MM.1S (cell line): ENCODE measurements at regions not wholly inside any gene's neighbourhood (a gene's known extent, or its start where the extent isn't known, plus 50 kb on each side); places are given as distances from the start of the nearest gene placed in this dataset.

Experiments
- DNase-seq: peaks from one replicate; pipeline ENCODE4 v3.0.0-alpha.2; 2015
- H2AFZ ChIP-seq: fragments of 300-600 bp; sonication (generic); 2 replicates; pipeline ENCODE4 v1.6.0; 2016; ENCODE audit warnings: antibody characterized with exemption, low read length
- H3F3A ChIP-seq: fragments of 300-600 bp; sonication (generic); 2 replicates; pipeline ENCODE4 v1.6.1; 2016; ENCODE audit warnings: mild to moderate bottlenecking, antibody characterized with exemption, low read length, moderate library complexity, mixed read lengths; ENCODE audit not compliant: insufficient read depth
- H3K27ac ChIP-seq: fragments of 300-600 bp; sonication (generic); 2 replicates; pipeline ENCODE4 v1.5.1; 2016; ENCODE audit warnings: mild to moderate bottlenecking, low read length
- H3K27me3 ChIP-seq: fragments of 300-600 bp; sonication (generic); replicated peaks from 2 replicates; pipeline ENCODE4 v1.6.0; 2016; ENCODE audit warnings: low read length; ENCODE audit not compliant: insufficient read depth
- H3K36me3 ChIP-seq: fragments of 300-600 bp; sonication (generic); replicated peaks from 2 replicates; pipeline ENCODE4 v1.6.1; 2016; ENCODE audit warnings: mild to moderate bottlenecking, low read length, mixed read lengths; ENCODE audit not compliant: insufficient read depth
- H3K4me1 ChIP-seq: fragments of 300-600 bp; sonication (generic); 2 replicates; pipeline ENCODE4 v1.6.1; 2016; ENCODE audit warnings: low read length, mixed read lengths
- H3K4me2 ChIP-seq: fragments of 300-600 bp; sonication (generic); 2 replicates; pipeline ENCODE4 v1.6.0; 2016; ENCODE audit warnings: low read depth, low read length
- H3K4me3 ChIP-seq: fragments of 300-600 bp; sonication (generic); 2 replicates; pipeline ENCODE4 v1.5.1; 2016; ENCODE audit warnings: low read length, mixed read lengths
- H3K79me2 ChIP-seq: fragments of 300-600 bp; sonication (generic); 2 replicates; pipeline ENCODE4 v1.6.1; 2016; ENCODE audit warnings: mixed run types, low read length, mixed read lengths
- H3K9ac ChIP-seq: fragments of 300-600 bp; sonication (generic); 2 replicates; pipeline ENCODE4 v1.6.1; 2016; ENCODE audit warnings: low read length, mixed read lengths
- H3K9me2 ChIP-seq: fragments of 300-600 bp; sonication (generic); replicated peaks from 2 replicates; pipeline ENCODE4 v1.6.1; 2016; ENCODE audit warnings: mild to moderate bottlenecking, low read length, mixed read lengths; ENCODE audit not compliant: insufficient read depth
- H3K9me3 ChIP-seq: fragments of 300-600 bp; sonication (generic); replicated peaks from 2 replicates; pipeline ENCODE4 v1.6.1; 2016; ENCODE audit warnings: mild to moderate bottlenecking, low read length, mixed read lengths; ENCODE audit not compliant: insufficient read depth
- H4K20me1 ChIP-seq: fragments of 300-600 bp; sonication (generic); 2 replicates; pipeline ENCODE4 v1.6.1; 2016; ENCODE audit warnings: mild to moderate bottlenecking, low read length, moderate library complexity, mixed read lengths; ENCODE audit not compliant: insufficient read depth
- CTCF ChIP-seq: fragments of 300-600 bp; sonication (generic); IDR thresholded peaks from 2 replicates; pipeline ENCODE4 v1.5.1; 2016; ENCODE audit warnings: antibody characterized with exemption, low read length, mixed read lengths
- EZH2 ChIP-seq: fragments of 300-600 bp; sonication (generic); optimal IDR thresholded peaks from 2 replicates; pipeline ENCODE3; 2017; ENCODE audit warnings: low read depth, mild to moderate bottlenecking, antibody characterized with exemption, low read length, mixed read lengths
- EZH2phosphoT487 ChIP-seq: fragments of 300-600 bp; sonication (generic); IDR thresholded peaks from 2 replicates; pipeline ENCODE4 v1.6.1; 2018; ENCODE audit warnings: antibody characterized with exemption, low read length

GRCh38 chr6:104612541-104612940 is 247.2 kb downstream of the HACE1 start:
- Histone ChIP-seq H3K9me3 (no peaks in the 10 kb centered on the region), H3F3A (no peaks in the 10 kb centered on the region), H3K9me2 (no peaks in the 10 kb centered on the region), H4K20me1 (no peaks in the 10 kb centered on the region), H3K4me1 (no peaks in the 10 kb centered on the region), H3K27me3 (no peaks in the 10 kb centered on the region), H3K79me2 (no peaks in the 10 kb centered on the region), H3K4me3 (no peak overlapping the region), H3K36me3 (no peaks in the 10 kb centered on the region), H3K27ac (no peak overlapping the region), H3K9ac (no peak overlapping the region), H2AFZ (no peak overlapping the region), H3K4me2 (no peak overlapping the region)
- TF ChIP-seq CTCF = no peak
- no peak for TF ChIP-seq EZH2
- no peak for TF ChIP-seq EZH2phosphoT487
- DNase-seq = no peak

GRCh38 chr6:104608101-104608500 is 251.6 kb downstream of the HACE1 start:
- H3K27me3 ChIP-seq = no peaks in the 10 kb centered on the region
- TF ChIP-seq EZH2 = no peak
- no peak for TF ChIP-seq EZH2phosphoT487
- no peak for TF ChIP-seq CTCF
- H3K4me1 ChIP-seq = no peaks in the 10 kb centered on the region
- no peaks in the 10 kb centered on the region for H3K36me3 ChIP-seq
- no peaks in the 10 kb centered on the region for H4K20me1 ChIP-seq
- H3F3A ChIP-seq = no peaks in the 10 kb centered on the region
- no peaks in the 10 kb centered on the region for H3K79me2 ChIP-seq
- H3K4me2 ChIP-seq = no peak overlapping the region
- H3K9me3 ChIP-seq = no peaks in the 10 kb centered on the region
- no peak overlapping the region for H3K4me3 ChIP-seq
- no peak overlapping the region for H2AFZ ChIP-seq
- H3K27ac ChIP-seq = no peak overlapping the region
- DNase-seq = no peak
- no peak overlapping the region for H3K9ac ChIP-seq
- H3K9me2 ChIP-seq = no peaks in the 10 kb centered on the region

GRCh38 chr6:104607501-104607900 is 252.2 kb downstream of the HACE1 start:
- H3K79me2 ChIP-seq = no peaks in the 10 kb centered on the region
- no peak overlapping the region for H3K9ac ChIP-seq
- H3K27me3 ChIP-seq = no peaks in the 10 kb centered on the region
- no peaks in the 10 kb centered on the region for H3K9me3 ChIP-seq
- no peaks in the 10 kb centered on the region for H3F3A ChIP-seq
- H3K27ac ChIP-seq = no peak overlapping the region
- H2AFZ ChIP-seq = no peak overlapping the region
- no peak overlapping the region for H3K4me2 ChIP-seq
- DNase-seq = no peak
- no peak overlapping the region for H3K4me3 ChIP-seq
- TF ChIP-seq EZH2phosphoT487 = no peak
- H3K9me2 ChIP-seq = no peaks in the 10 kb centered on the region
- H4K20me1 ChIP-seq = no peaks in the 10 kb centered on the region
- H3K4me1 ChIP-seq = no peaks in the 10 kb centered on the region
- H3K36me3 ChIP-seq = no peaks in the 10 kb centered on the region

- no peaks in the 10 kb centered on the region for H3K79me2 ChIP-seq
- H3F3A ChIP-seq = no peaks in the 10 kb centered on the region
- H3K9me2 ChIP-seq = no peaks in the 10 kb centered on the region
- no peaks in the 10 kb centered on the region for H4K20me1 ChIP-seq
- no peaks in the 10 kb centered on the region for H3K27me3 ChIP-seq
- no peak overlapping the region for H3K27ac ChIP-seq
- no peaks in the 10 kb centered on the region for H3K4me1 ChIP-seq
- H3K4me3 ChIP-seq = no peak overlapping the region
- H3K36me3 ChIP-seq = no peaks in the 10 kb centered on the region
- no peak overlapping the region for H2AFZ ChIP-seq
- no peaks in the 10 kb centered on the region for H3K9me3 ChIP-seq
- H3K4me2 ChIP-seq = no peak overlapping the region
- TF ChIP-seq EZH2 (no peak), EZH2phosphoT487 (no peak), CTCF (no peak)
- no peak for DNase-seq
- H3K9ac ChIP-seq = no peak overlapping the region
These were observed 253.4 kb downstream of the HACE1 start for GRCh38 chr6:104606361-104606760.
